ENCODE measurements at regions not wholly inside any gene's neighbourhood (a gene's known extent, or its start where the extent isn't known, plus 50 kb on each side); places are given as distances from the start of the nearest gene placed in this dataset.

GRCh38 chr9:115210699-115211098, 92.7 kb upstream of the TNC start:
- DNase-seq: no peak

GRCh38 chr9:115211413-115212124, 93.6 kb upstream of the TNC start:
- DNase-seq: no peak

GRCh38 chr9:115212125-115212605, 94.2 kb upstream of the TNC start:
- DNase-seq: no peak

GRCh38 chr9:115212832-115213231, 94.9 kb upstream of the TNC start:
- no peak for DNase-seq

- DNase-seq: no peak
Observed at GRCh38 chr9:115213818-115214334, 95.9 kb upstream of the TNC start.

GRCh38 chr9:115216873-115217272, 98.9 kb upstream of the TNC start:
- no peak for DNase-seq

GRCh38 chr9:115220319-115221005, 102.5 kb upstream of the TNC start:
- no peak for DNase-seq

- no peak for DNase-seq
Observed at GRCh38 chr9:115223471-115223870, 105.5 kb upstream of the TNC start.

- DNase-seq: no peak
Observed at GRCh38 chr9:115225459-115226116, 107.6 kb upstream of the TNC start.

GRCh38 chr9:115226152-115226551, 108.2 kb upstream of the TNC start:
- no peak for DNase-seq

- DNase-seq: no peak
Observed at GRCh38 chr9:115229496-115229895, 111.5 kb upstream of the TNC start.

GRCh38 chr9:115230924-115231515, 113.1 kb upstream of the TNC start:
- DNase-seq: no peak

GRCh38 chr9:115232181-115232774, 114.3 kb upstream of the TNC start:
- DNase-seq: no peak

- DNase-seq: no peak
Observed at GRCh38 chr9:115234094-115234493, 116.1 kb upstream of the TNC start.

- no peak for DNase-seq
Observed at GRCh38 chr9:115235221-115235620, 117.3 kb upstream of the TNC start.

GRCh38 chr9:115237385-115237998, 119.5 kb upstream of the TNC start:
- no peak for DNase-seq

- DNase-seq: no peak
Observed at GRCh38 chr9:115240676-115241075, 122.7 kb upstream of the TNC start.

GRCh38 chr9:115241641-115242040, 123.7 kb upstream of the TNC start:
- DNase-seq: no peak

GRCh38 chr9:115249488-115249887, 131.5 kb upstream of the TNC start:
- DNase-seq: no peak

GRCh38 chr9:115250621-115251032, 132.7 kb upstream of the TNC start:
- DNase-seq: no peak

- peak; percentile 34 for DNase-seq
Observed at GRCh38 chr9:115254287-115255180, 136.6 kb upstream of the TNC start.
